ENCODE measurements at regions not wholly inside any gene's neighbourhood (a gene's known extent, or its start where the extent isn't known, plus 50 kb on each side); places are given as distances from the start of the nearest gene placed in this dataset.

GRCh38 chr21:19468991-19469715, 1065.6 kb upstream of the TMPRSS15 start:
- dilution Hi-C loops (cut with MboI; ENCODE audit: extremely low pct_ligation_motif_present, low sequenced_read_pairs) = no loop called here
- POLR2A ChIA-PET = no interaction called here

More at GRCh38 chr21:19468991-19469715, 1065.6 kb upstream of the TMPRSS15 start:
- Histone ChIP-seq H3K9me3 (replicated peaks; ENCODE audit: control insufficient read depth, insufficient read depth, low read length) (no peaks in the 10 kb centered on the region), H3K4me3 (replicated peaks in 1 of 3; ENCODE audit: insufficient read depth in 1 of 3, low read depth in 1 of 3, low read length in 3 of 3) (no peak overlapping the region), H3K27me3 (ENCODE audit: control insufficient read depth in 2 of 2, insufficient read depth in 2 of 2, low read length in 2 of 2) (no peaks in the 10 kb centered on the region), H3K9me1 (replicated peaks; ENCODE audit: control insufficient read depth, extremely low read depth, insufficient read depth, low read length) (no peaks in the 10 kb centered on the region), H3K9ac (replicated peaks; ENCODE audit: extremely low read depth, insufficient read depth, low read length) (no peak overlapping the region), H3K79me2 (ENCODE audit: control insufficient read depth, insufficient read depth, low read length) (no peaks in the 10 kb centered on the region), H2AFZ (ENCODE audit: low read depth, low read length) (no peak overlapping the region), H4K20me1 (replicated peaks; ENCODE audit: control insufficient read depth, extremely low read depth, insufficient read depth, low read length) (no peaks in the 10 kb centered on the region), H3K36me3 (ENCODE audit: control insufficient read depth in 2 of 2, extremely low read depth in 1 of 2, insufficient read depth in 2 of 2, low read length in 2 of 2) (no peaks in the 10 kb centered on the region), H3K4me1 (ENCODE audit: control insufficient read depth, extremely low read depth, insufficient read depth, low read length) (no peaks in the 10 kb centered on the region), H3K4me2 (ENCODE audit: insufficient read depth, low read length) (no peak overlapping the region), H3K27ac (ENCODE audit: insufficient read depth, low read depth, low read length) (no peak overlapping the region)
- TF ChIP-seq CTCF (IDR thresholded peaks at IDR 0.05; ENCODE audit: extremely low read depth in 1 of 2, insufficient read depth in 1 of 2, low read depth in 1 of 2, low read length in 2 of 2) = no peak
- TF ChIP-seq FOS (IDR thresholded peaks at IDR 0.05; ENCODE audit: borderline replicate concordance, insufficient read depth, low read length) = no peak
- TF ChIP-seq EZH2 (IDR thresholded peaks at IDR 0.05; ENCODE audit: borderline replicate concordance, low read depth, low read length, severe bottlenecking) = no peak
- FAIRE-seq (no peak), DNase-seq (ENCODE audit: low read depth, low spot score) (no peak)
- BruUV-seq (replicated peaks) = no TSS peak
- intact Hi-C loops (cut with micrococcal nuclease) = no loop called here
- CTCF ChIA-PET = no interaction called here

Data from endothelial cell of umbilical vein (primary cell).